Activated naive CD8-positive, alpha-beta T cell (primary cell): ENCODE measurements at regions not wholly inside any gene's neighbourhood (a gene's known extent, or its start where the extent isn't known, plus 50 kb on each side); places are given as distances from the start of the nearest gene placed in this dataset.

Source experiments
- H3K27ac Mint-ChIP-seq: one replicate; pipeline ENCODE4 v1.8.0; 2021; ENCODE audit warnings: mixed read lengths
- H3K27me3 Mint-ChIP-seq: one replicate; pipeline ENCODE4 v1.8.0; 2021; ENCODE audit warnings: mixed read lengths
- H3K36me3 Mint-ChIP-seq: one replicate; pipeline ENCODE4 v1.8.0; 2021; ENCODE audit warnings: mixed read lengths
- H3K4me1 Mint-ChIP-seq: one replicate; pipeline ENCODE4 v1.8.0; 2021; ENCODE audit warnings: low read depth, mixed read lengths
- H3K4me3 Mint-ChIP-seq: one replicate; pipeline ENCODE4 v1.8.0; 2021; ENCODE audit warnings: mild to moderate bottlenecking, mixed read lengths
- H3K9me3 Mint-ChIP-seq: one replicate; pipeline ENCODE4 v1.8.0; 2021; ENCODE audit warnings: low read depth, mixed read lengths

- no peaks in the 10 kb centered on the region for H3K27me3 Mint-ChIP-seq
- H3K4me3 Mint-ChIP-seq, result no peak overlapping the region
- no peak overlapping the region for H3K27ac Mint-ChIP-seq
- H3K4me1 Mint-ChIP-seq, result no peaks in the 10 kb centered on the region
- peaks cover 10% of the 10 kb centered on the region for H3K9me3 Mint-ChIP-seq
- peaks cover 3% of the 10 kb centered on the region for H3K36me3 Mint-ChIP-seq
Observed at GRCh38 chr20:24364482-24364881, 104.9 kb upstream of the SYNDIG1 start.

- Mint-ChIP-seq H3K27me3 (no peaks in the 10 kb centered on the region), H3K9me3 (peaks cover 10% of the 10 kb centered on the region), H3K4me3 (no peak overlapping the region), H3K4me1 (no peaks in the 10 kb centered on the region), H3K27ac (no peak overlapping the region), H3K36me3 (peaks cover 3% of the 10 kb centered on the region)
Observed at GRCh38 chr20:24363031-24363430, 106.4 kb upstream of the SYNDIG1 start.

- H3K9me3 Mint-ChIP-seq, result peaks cover 10% of the 10 kb centered on the region
- peaks cover 3% of the 10 kb centered on the region for H3K36me3 Mint-ChIP-seq
- no peaks in the 10 kb centered on the region for H3K4me1 Mint-ChIP-seq
- no peaks in the 10 kb centered on the region for H3K27me3 Mint-ChIP-seq
- no peak overlapping the region for H3K27ac Mint-ChIP-seq
- H3K4me3 Mint-ChIP-seq, result no peak overlapping the region
Observed at GRCh38 chr20:24362080-24362479, 107.3 kb upstream of the SYNDIG1 start.

- Mint-ChIP-seq H3K4me3 (no peak overlapping the region), H3K4me1 (no peaks in the 10 kb centered on the region), H3K27ac (no peak overlapping the region), H3K36me3 (peaks cover 3% of the 10 kb centered on the region), H3K27me3 (no peaks in the 10 kb centered on the region), H3K9me3 (peaks cover 10% of the 10 kb centered on the region)
Observed at GRCh38 chr20:24361541-24361940, 107.9 kb upstream of the SYNDIG1 start.

GRCh38 chr20:24360531-24360930 lies 108.9 kb upstream of the SYNDIG1 start:
- Mint-ChIP-seq H3K27ac (no peak overlapping the region), H3K4me3 (no peak overlapping the region), H3K9me3 (peaks cover 10% of the 10 kb centered on the region), H3K27me3 (no peaks in the 10 kb centered on the region), H3K4me1 (no peaks in the 10 kb centered on the region), H3K36me3 (peaks cover 3% of the 10 kb centered on the region)

GRCh38 chr20:24359321-24360027 lies 110.0 kb upstream of the SYNDIG1 start:
- H3K4me1 Mint-ChIP-seq, result no peaks in the 10 kb centered on the region
- H3K4me3 Mint-ChIP-seq, result no peak overlapping the region
- H3K27me3 Mint-ChIP-seq, result no peaks in the 10 kb centered on the region
- no peak overlapping the region for H3K27ac Mint-ChIP-seq
- peaks cover 3% of the 10 kb centered on the region for H3K36me3 Mint-ChIP-seq
- peaks cover 10% of the 10 kb centered on the region for H3K9me3 Mint-ChIP-seq

- no peak overlapping the region for H3K27ac Mint-ChIP-seq
- peaks cover 3% of the 10 kb centered on the region for H3K36me3 Mint-ChIP-seq
- no peak overlapping the region for H3K4me3 Mint-ChIP-seq
- peaks cover 10% of the 10 kb centered on the region for H3K9me3 Mint-ChIP-seq
- H3K27me3 Mint-ChIP-seq, result no peaks in the 10 kb centered on the region
- no peaks in the 10 kb centered on the region for H3K4me1 Mint-ChIP-seq
Observed at GRCh38 chr20:24357931-24358330, 111.5 kb upstream of the SYNDIG1 start.

GRCh38 chr20:24357177-24357576 lies 112.3 kb upstream of the SYNDIG1 start:
- H3K4me3 Mint-ChIP-seq, result no peak overlapping the region
- peaks cover 9% of the 10 kb centered on the region for H3K9me3 Mint-ChIP-seq
- H3K27me3 Mint-ChIP-seq, result no peaks in the 10 kb centered on the region
- no peaks in the 10 kb centered on the region for H3K4me1 Mint-ChIP-seq
- peaks cover 3% of the 10 kb centered on the region for H3K36me3 Mint-ChIP-seq
- no peak overlapping the region for H3K27ac Mint-ChIP-seq

- Mint-ChIP-seq H3K9me3 (no peaks in the 10 kb centered on the region), H3K27ac (no peak overlapping the region), H3K27me3 (no peaks in the 10 kb centered on the region), H3K4me1 (no peaks in the 10 kb centered on the region), H3K4me3 (no peak overlapping the region), H3K36me3 (no peaks in the 10 kb centered on the region)
Observed at GRCh38 chr20:24353135-24353690, 116.2 kb upstream of the SYNDIG1 start.

GRCh38 chr20:24350923-24351368 lies 118.5 kb upstream of the SYNDIG1 start:
- Mint-ChIP-seq H3K27me3 (no peaks in the 10 kb centered on the region), H3K9me3 (no peaks in the 10 kb centered on the region), H3K27ac (no peak overlapping the region), H3K4me1 (no peaks in the 10 kb centered on the region), H3K4me3 (no peak overlapping the region), H3K36me3 (no peaks in the 10 kb centered on the region)

GRCh38 chr20:24341781-24342180 lies 127.6 kb upstream of the SYNDIG1 start:
- Mint-ChIP-seq H3K4me3 (no peak overlapping the region), H3K27ac (no peak overlapping the region), H3K4me1 (peaks cover 5% of the 10 kb centered on the region), H3K36me3 (peaks cover 5% of the 10 kb centered on the region), H3K9me3 (no peaks in the 10 kb centered on the region), H3K27me3 (peaks cover 3% of the 10 kb centered on the region)

- H3K4me1 Mint-ChIP-seq, result peaks cover 5% of the 10 kb centered on the region
- H3K27ac Mint-ChIP-seq, result no peak overlapping the region
- H3K27me3 Mint-ChIP-seq, result peaks cover 3% of the 10 kb centered on the region
- no peaks in the 10 kb centered on the region for H3K9me3 Mint-ChIP-seq
- no peak overlapping the region for H3K4me3 Mint-ChIP-seq
- peaks cover 5% of the 10 kb centered on the region for H3K36me3 Mint-ChIP-seq
Observed at GRCh38 chr20:24340933-24341332, 128.5 kb upstream of the SYNDIG1 start.

GRCh38 chr20:24339210-24339641 lies 130.2 kb upstream of the SYNDIG1 start:
- peaks cover 5% of the 10 kb centered on the region for H3K4me1 Mint-ChIP-seq
- H3K27ac Mint-ChIP-seq, result no peak overlapping the region
- H3K4me3 Mint-ChIP-seq, result no peak overlapping the region
- peaks cover 5% of the 10 kb centered on the region for H3K36me3 Mint-ChIP-seq
- H3K9me3 Mint-ChIP-seq, result no peaks in the 10 kb centered on the region
- peaks cover 3% of the 10 kb centered on the region for H3K27me3 Mint-ChIP-seq

- H3K9me3 Mint-ChIP-seq, result no peaks in the 10 kb centered on the region
- H3K36me3 Mint-ChIP-seq, result peaks cover 5% of the 10 kb centered on the region
- peaks cover 3% of the 10 kb centered on the region for H3K27me3 Mint-ChIP-seq
- H3K4me3 Mint-ChIP-seq, result no peak overlapping the region
- no peak overlapping the region for H3K27ac Mint-ChIP-seq
- peaks cover 14% of the 10 kb centered on the region for H3K4me1 Mint-ChIP-seq
Observed at GRCh38 chr20:24337551-24337950, 131.9 kb upstream of the SYNDIG1 start.

- peaks cover 5% of the 10 kb centered on the region for H3K36me3 Mint-ChIP-seq
- H3K9me3 Mint-ChIP-seq, result no peaks in the 10 kb centered on the region
- H3K4me1 Mint-ChIP-seq, result peaks cover 14% of the 10 kb centered on the region
- no peak overlapping the region for H3K4me3 Mint-ChIP-seq
- H3K27me3 Mint-ChIP-seq, result peaks cover 3% of the 10 kb centered on the region
- no peak overlapping the region for H3K27ac Mint-ChIP-seq
Observed at GRCh38 chr20:24337069-24337468, 132.4 kb upstream of the SYNDIG1 start.

GRCh38 chr20:24334830-24335229 lies 134.6 kb upstream of the SYNDIG1 start:
- Mint-ChIP-seq H3K36me3 (no peaks in the 10 kb centered on the region), H3K27ac (no peak overlapping the region), H3K4me3 (no peak overlapping the region), H3K27me3 (no peaks in the 10 kb centered on the region), H3K9me3 (no peaks in the 10 kb centered on the region), H3K4me1 (peaks cover 14% of the 10 kb centered on the region)
